Mammary epithelial cell (primary cell): ENCODE measurements at regions not wholly inside any gene's neighbourhood (a gene's known extent, or its start where the extent isn't known, plus 50 kb on each side); places are given as distances from the start of the nearest gene placed in this dataset.

ENCODE experiments used
- CTCF ChIP-seq, 2 donors: IDR thresholded peaks in 1 of 2; conservative IDR thresholded peaks in 1 of 2; 2 replicates each; pipeline ENCODE4 v1.5.1; 2011 to 2012; ENCODE audit warnings: inconsistent platforms in 2 of 2, low read length in 2 of 2, mild to moderate bottlenecking in 2 of 2, control low read depth in 1 of 2, low read depth in 1 of 2; ENCODE audit not compliant: insufficient read depth in 1 of 2; ENCODE audit errors: extremely low read depth in 1 of 2
- EZH2 ChIP-seq: IDR thresholded peaks from 2 replicates; pipeline ENCODE4 v1.6.1; 2012; ENCODE audit warnings: low read length, inconsistent platforms, borderline replicate concordance

- TF ChIP-seq CTCF (conservative IDR thresholded peaks at IDR 0.05 in 1 of 2, IDR thresholded peaks at IDR 0.05 in 1 of 2; ENCODE audit: extremely low read depth in 1 of 2, insufficient read depth in 1 of 2, low read depth in 1 of 2, low read length in 2 of 2) (no peak), EZH2 (no peak)
These were observed 387.7 kb upstream of the ZNF507 start for GRCh38 chr19:31957711-31958110.
